GM18909 (cell line): ENCODE measurements at regions not wholly inside any gene's neighbourhood (a gene's known extent, or its start where the extent isn't known, plus 50 kb on each side); places are given as distances from the start of the nearest gene placed in this dataset.
A peak's percentile ranks its signal among the peaks of the same experiment; 100 is the strongest.

Experiments
- ATAC-seq: cut with Tn5 transposase; IDR thresholded peaks from one replicate; pipeline ENCODE4 v1.9.1; 2021; ENCODE audit warnings: mild to moderate bottlenecking; ENCODE audit not compliant: unreplicated experiment, poor library complexity

DNA sequence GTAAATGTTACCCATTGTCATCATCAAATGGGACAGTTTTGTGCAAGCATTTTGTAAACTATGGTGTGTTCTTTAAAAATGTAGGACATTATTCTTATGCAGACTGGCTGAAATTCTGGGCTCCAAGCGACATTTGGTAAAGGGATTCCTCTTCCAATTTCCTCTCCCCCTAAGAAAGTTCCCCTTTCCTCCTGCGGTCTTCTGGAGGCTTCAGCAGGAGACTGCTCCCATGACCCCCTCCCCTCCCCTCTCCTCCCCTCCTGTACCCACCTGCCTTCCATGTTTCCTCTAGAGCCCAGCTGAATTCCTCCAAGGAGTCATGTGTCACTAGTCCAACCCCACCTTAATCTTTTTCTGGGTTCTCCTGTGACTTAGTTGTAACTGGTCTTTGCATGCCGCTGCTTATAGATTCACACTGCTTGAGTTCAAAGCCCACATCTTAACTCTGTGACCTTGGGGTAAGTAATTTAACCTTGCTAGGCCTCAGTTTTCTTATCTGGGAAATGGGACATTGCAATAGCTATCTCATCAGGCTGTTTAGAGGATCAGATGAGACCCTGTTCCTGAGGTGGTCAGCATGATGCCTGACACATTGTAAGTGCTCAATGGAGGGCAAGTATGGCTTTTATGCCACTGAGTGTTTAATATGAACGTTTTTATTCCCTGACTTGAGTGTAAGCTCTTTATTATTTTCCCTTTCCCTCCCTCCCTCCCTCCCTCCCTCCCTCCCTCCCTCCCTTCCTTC, 69.9 kb upstream of the WDR26 start:
- no peak for ATAC-seq

DNA sequence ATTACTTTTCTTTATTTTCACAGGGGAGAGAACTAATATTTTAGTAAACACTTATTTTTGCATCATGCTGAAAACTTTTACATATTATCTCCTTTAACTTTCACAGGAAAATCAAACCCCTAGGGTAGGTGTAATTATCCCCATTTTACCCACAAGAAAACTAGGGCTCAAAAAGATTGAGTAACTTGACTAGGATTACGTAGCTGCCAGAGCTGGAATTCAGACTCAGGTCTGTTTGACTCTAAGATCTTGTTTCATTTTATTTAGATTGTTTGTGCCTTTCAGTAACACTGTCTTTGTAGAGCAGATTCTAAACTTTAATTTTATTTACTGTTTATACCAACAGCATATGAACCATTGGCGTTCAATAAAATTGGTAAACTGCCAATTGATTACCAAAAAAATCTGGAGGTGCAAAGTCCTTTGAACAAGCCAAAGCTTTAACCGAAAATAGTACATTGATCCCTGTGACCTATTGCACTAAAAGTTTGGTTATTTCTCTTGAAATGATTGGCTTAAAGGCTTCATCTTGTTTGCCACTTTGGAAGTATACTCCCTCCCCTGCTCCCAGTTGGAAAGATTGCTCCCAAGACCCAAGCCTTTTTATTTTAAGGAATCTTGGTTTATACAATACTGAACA, 71.0 kb upstream of the WDR26 start:
- ATAC-seq = no peak

DNA sequence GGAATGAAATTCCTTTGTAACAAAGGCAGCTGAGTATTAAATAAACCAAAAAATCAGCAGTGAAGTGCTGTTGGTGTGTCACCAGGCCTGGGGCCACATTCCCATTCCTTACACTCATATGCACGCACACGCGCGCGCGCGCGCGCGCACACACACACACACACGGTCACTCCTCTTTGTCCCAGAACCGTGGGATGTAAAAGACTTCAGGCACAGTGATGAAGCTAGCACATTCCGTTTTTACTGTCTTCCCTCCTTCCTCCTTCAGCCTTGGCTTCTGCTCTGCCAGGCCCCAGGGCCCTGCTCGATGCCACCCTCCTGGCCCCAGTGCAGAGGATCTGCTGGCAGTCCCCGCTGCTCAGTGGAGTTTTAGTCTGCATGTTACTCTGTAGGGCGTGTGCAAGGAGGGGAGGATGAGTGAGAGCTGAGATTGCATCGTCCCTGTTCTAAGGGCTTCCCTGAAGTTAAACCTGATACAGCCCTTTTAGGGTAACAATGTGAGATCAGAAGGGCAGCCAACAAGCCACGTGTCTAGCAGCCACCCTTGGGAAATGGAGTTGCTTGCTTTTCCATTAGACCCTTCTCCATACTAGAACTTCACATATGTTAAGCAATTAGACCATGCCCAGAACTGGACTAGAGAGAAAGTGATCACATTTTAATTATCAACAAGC, 71.7 kb upstream of the WDR26 start:
- ATAC-seq = no peak

DNA sequence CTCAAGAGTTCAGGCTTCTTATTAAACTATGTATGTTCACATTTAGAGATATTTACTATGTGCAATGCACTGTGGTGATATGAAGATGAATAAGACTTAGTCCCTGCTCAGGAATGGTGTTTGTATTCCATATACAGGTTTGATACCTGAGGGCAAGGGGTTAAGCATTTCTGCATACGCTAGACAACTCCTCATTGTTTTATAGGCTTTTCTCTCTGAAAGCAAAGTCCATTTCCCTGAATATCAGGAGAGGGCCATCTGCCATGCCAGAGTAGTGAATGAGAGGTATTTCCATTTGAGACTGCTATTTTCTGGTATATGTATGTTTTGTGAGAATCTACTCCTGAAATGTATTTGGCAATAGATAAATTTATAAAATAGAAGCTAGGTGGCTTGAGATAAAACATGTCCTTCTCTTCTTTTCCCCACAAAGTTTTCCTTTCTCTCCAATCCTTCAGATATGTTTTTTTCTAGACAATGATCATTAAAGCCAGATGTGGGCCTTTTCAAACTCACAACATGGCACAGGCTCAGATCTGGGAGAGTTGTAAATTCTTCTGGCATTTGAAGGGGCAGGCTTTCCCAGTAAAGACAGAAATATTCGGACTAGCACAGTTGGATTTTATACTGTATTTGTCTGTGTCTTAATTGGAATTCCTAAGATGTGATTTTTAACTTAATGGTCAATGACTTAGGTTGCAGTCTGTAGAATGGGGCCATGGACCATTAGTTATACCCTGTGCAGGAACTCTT, 73.3 kb upstream of the WDR26 start:
- ATAC-seq = no peak

DNA sequence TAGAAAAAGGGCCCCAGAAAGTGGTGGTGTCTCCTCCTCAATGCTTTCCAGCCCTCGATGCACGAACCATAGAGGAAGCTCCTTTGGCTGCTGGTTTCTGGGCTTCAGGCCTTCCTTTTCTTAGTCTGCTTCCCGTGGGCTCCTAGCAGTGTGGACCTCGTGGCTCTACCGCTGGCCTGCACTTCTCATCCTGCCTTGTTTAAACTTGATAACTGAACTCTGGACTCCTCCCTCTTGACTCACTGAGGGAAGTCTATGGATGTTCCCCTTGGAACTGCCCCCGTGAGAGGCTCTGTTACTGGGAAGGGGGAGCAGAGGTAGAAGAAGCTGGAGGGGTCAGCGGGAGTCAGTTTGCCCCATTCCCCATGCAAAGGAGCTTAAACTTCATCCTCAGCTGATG, 75.3 kb upstream of the WDR26 start:
- no peak for ATAC-seq

DNA sequence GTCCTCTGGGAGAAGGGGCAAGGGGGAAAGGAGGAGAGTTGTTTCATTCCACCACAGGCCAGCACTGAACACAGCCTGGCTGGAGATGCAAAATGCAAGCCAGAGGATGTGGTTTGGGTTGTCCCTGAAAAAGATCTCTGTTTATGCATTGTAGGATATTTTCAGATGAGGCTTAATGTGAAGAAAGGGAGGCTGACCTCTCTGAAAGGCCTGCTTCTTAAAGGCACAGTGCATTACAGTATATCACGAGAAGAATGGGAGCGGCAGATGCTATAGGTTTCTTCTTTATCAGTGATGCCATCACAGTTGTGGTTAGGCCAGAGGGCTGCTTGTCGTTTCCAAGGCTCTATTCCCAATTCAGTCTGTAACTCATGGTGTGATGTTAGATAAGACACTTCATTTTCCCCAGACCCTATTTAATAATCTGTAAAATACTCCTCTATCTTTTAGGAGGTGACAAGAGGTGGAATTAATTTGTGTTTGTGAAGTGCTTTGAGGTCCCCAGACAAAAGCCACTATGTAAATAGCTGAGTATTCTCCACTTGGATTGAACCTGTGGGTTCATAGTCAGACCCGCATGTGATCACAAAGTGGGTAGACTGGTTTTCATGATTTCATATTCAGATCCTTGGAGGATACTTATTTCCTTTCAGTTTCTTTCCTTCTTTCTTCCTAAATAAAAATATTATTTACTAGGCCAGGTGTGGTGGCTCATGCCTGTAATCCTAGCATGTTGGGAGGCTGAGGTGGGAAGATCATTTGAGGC, 76.5 kb upstream of the WDR26 start:
- no peak for ATAC-seq

DNA sequence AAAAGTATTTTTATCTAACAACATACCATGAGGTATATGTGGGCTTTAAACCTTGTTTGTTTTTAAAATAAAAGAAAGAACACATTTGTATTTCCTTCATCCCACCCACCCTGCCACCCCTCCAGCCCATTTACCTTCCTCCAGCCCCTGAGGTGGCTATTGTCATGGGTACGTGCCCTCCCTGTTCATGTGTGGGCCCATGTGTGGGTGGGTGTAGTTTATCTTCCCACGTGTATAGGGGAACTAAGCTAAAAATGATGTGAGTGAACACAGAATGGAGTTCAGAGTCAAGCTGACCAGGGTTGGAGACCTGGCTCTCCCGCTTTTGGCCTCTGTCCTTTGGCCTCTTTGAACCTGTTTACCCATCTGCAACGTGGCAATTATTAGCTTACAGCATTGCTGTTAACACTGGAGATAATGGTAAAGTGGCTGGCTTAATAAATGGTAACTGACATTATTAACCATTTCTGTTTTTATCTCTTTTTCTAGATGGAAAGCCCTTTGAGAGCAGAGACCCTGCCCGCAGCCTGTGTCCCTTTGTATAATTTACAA, 78.1 kb upstream of the WDR26 start:
- ATAC-seq = no peak

DNA sequence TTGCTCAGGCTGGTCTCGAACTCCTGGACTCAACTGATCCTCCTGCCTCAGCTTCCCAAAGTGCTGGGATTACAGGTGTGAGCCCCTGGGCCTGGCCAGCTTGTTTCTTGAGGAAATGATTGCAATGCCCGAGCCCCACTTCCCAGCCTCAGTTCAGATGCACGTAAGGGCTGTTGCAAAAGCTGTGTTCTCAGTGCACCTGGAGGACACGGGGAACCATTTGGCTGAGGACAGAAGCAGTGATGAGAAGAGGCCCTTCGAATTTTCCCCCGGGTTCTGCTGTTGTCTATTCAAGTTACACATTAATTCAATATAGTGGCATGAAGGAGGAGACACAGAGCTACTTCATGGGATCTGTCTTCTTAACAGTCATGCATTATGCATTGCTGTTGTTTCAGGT, 78.8 kb upstream of the WDR26 start:
- no peak for ATAC-seq

DNA sequence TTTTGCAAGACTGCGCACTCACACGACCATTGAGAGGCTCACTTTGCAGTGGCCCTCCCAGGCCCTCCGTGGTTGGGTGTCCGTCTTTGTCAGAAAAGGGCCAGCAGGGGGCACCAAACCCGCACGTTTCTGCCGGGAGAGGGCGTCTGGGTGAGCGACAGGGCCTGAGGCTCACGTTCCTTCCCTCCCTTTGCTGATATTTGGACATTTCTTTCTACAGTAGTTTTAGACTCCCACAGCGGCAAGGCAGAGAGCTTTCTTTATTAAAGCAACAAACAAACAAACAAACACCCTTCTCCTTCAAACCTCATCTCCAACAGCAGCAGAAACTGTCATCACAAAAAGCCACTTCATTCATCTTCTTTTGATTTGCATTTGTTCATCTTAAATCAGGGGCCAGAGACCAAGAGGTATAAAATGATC, 79.2 kb upstream of the WDR26 start:
- ATAC-seq = peak; percentile 96

DNA sequence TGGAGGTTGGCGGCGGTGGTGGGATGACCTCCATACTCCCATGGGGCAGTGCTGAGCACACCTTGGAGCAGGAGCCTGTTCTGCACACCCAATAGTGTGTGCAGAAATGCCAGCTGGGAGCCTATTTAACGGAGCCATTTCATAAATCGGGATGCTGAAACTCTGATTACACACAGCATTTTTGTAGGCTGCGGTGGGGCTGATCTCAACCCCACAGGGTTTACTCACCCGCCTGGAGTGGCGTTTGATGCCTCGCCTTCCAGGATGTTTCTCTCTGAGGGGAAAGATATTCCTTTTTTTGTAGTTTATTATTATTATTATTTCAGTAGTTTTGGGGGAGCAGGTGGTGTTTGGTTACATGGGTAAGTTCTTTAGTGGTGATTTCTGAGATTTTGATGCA, 82.6 kb upstream of the WDR26 start:
- no peak for ATAC-seq

DNA sequence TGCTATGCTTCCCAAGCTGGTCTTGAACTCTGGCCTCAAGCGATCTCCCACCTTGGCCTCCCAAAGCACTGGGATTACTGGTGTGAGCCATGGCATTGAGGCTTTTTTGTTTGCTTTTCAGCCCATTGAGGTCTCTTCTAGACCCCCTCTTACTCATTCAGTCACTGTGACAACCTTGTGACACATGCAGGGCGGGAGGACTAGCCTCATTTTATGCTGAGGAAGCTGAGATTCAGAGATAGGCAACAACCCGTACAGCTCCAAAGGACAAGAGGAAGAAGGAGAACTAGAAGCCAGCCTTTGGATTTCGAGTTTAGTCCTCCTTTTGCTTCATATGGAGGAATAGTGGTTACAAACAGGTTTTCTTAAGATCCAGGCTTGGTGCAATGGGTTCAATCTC, 83.9 kb upstream of the WDR26 start:
- ATAC-seq = no peak

DNA sequence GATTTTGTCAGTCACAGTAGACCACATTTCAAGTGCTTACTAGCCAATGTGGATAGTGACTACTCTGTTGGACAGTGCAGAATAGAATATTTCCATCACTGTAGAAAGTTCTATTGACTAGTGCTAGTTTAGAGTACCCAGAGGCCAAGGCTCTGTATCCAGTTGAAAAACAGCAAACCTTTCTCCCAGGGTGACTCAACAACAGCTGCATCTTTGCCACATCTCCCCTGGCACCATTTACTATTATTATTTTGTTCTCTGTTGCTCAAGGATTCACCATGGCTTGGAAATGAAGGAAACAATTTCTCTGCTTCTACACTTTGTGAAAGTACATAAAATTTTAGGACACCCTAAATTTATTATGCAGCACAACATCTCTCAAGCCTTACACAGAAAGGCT, 85.3 kb upstream of the WDR26 start:
- ATAC-seq = no peak

DNA sequence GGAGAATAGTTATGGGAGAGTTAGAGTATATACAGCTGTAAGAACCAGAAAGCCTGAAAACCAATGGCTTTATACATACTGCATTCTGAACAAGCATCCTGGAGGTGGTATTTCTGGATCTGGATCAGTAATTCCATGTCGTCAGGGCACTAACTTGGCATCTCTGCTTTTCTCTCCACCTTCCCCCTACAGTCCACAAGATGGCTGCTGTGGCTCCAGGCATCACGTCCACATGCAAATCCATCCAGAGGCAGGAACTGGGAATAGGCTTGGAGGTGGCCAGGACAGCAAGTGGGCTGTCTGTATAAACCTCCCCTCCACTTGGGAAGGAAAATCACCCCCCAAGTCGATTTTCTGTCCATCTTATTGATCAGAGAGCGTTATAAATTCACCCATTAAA, 86.2 kb upstream of the WDR26 start:
- no peak for ATAC-seq

DNA sequence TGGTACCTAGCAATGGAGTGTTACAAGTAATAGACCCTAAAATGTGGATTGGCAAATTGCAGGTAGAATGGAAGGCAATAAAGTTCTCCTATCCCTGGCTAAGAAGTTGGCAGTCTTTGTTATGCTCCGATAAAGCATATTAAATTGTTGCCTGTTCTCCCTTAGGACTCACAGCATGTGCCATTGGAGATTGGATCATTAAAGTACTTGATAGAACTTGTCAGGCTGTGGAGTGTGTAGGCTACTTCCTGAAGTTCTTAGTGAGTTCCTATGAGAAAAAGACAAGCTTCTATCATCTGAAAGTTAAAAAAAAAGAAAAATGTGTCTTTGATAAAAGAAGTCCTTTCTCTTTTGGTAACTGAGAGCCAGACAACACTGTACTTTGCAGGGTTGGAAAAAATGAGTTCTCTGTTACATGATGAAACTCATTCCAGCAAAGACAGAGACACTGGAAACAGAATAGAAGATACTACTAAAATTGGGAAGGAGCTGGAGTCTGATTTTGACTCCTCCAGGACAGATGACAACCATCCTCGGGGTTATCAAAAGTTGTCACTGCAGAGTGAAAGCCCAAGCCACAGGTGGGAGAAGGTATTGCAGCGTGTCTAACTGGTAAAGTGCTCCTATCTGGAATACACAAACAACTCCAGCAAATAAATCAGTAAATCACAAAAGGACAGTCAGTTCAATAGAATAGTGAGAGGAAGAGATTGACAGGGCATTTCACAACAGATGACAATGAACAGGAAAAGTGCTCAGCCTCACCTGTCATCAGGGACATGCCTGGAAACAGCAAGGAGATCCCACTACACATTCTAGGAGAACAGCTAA, 87.5 kb upstream of the WDR26 start:
- ATAC-seq = no peak

DNA sequence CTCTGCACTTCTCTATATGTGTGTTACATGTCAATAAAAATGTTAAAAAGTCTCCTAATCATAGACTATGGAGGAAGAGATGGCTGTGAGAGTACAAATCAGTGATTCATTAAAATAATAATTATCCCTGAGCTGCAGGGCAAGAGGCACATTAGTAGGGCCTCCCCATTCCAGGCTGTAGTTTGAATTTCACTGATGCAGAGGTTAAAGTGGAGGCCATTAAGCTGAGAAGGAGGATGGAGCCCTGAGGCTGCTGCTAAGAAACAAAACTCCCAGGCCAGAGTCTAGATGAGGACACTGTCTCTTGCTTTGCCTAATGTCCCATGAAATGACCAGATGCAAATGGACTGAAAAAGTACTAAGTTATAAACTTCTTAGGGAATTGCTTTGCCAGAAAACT, 89.1 kb upstream of the WDR26 start:
- no peak for ATAC-seq

DNA sequence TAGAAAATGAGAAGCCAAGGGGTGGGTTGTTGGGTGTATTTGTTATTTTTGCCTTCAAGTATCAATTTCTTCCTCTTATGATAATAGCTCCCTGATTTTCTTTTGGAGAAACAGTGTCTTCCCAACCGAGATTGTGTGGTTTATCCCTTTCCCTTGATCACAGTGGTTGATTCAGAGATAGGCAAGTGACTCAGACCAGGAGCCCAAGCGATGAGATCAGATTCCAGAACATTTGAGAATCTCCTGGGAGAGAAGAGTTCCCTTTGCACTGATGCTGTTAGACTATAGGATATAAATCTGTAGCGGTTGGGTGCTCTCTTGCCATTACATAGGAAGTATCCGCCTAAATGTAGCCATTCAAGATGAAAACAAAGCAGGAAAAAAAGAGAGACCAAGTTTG, 90.1 kb upstream of the WDR26 start:
- ATAC-seq = no peak

DNA sequence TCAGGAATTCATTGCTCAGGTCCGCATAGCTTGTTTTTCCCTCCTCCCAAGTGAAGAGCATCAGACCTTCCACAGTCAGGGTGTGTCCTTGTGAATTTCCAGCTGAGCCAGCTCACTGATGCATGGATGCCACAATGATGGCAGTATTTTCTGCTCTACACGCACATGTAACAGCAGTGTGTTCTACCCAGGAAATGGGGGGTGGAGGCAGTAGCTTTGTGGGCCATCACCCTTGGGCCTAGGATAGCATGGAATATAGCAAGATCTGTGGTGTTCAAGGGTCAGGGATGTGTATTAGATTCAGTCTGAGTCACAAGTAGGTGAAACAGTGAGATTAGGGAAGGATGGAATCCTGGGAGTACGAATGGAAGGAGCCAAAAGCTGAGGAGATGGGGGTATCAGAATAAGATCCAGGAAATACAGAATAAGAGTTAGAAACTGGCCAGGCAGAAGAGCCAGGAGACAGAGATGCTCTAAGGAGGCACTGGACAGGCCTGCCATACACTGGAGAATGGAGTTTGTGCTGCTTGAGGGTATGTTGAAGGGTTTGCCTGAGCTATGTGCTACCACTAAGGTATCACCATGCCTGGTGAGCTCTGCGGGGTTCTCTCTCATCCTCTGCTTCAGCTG, 90.6 kb upstream of the CNIH3 start:
- ATAC-seq = no peak

DNA sequence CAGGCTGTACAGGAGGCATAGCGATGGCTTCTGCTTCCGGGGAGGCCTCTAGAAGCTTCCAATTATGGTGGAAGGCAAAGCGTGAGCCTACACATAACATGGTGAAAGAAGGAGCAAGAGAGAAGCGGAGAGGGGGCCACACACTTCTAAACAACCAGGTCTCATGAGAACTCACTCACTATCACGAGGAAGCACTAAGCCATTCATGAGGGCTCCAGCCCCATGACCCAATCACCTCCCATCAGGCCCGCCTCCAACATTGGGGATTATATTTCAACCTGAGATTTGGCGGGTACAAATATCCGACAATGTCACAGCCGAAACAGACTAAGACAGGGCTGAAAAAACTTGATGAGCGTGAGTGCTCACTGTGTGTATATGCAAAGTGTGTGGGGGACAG, 89.3 kb upstream of the CNIH3 start:
- no peak for ATAC-seq

DNA sequence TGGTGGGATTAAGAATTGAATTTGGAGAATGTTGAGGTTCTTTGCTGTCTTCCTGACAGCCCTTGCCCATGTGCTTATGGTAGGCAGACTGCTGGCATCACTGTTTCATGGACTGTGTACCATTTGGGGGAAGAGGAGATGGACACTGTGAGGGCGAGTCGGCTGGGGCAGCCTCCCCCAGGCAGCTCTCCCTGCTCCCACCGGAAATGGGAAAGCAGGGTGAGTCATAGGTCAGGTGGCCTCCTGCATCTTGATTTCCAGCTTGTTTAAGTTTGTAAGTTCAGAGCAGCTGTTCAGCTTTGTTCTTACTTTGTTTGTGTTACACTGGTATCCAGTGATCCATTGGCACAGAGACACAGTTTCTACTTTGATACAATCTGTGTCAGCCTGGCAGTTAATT, 87.2 kb upstream of the CNIH3 start:
- ATAC-seq = no peak
